ENCODE measurements at regions not wholly inside any gene's neighbourhood (a gene's known extent, or its start where the extent isn't known, plus 50 kb on each side); places are given as distances from the start of the nearest gene placed in this dataset.

DNA sequence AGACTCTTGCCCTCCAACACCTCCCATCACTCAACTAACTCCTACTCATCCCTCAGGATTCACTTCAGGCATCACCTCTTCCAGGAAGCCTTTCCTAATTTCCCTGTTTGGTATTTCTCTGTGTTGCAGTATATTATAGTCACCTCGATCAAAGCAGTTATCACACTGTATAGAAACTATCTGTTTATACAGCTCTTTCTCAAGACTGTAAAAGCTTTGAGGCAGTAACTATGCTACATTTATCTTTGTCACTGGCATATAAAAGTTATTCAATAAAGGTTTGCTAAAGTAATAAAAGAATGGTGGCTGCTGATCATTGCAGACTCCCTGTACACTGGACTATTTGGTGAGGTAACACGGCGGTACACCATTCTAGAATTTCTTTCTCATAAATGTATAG, 284.9 kb downstream of the PAX3 start:
- DNase-seq (no peak), ATAC-seq (no peak)
- Histone ChIP-seq H3K27me3 (peaks cover 0 to 34% (median 5%) of the 10 kb centered on the region in 9 donors), H3K4me1 (no peaks in the 10 kb centered on the region), H3K36me3 (no peaks in the 10 kb centered on the region), H3K4me3 (no peak overlapping the region), H3K27ac (no peak overlapping the region), H3K9me3 (no peaks in the 10 kb centered on the region)
- no peak for TF ChIP-seq POLR2A (IDR thresholded peaks at IDR 0.05)
- TF ChIP-seq, protein P1, sequence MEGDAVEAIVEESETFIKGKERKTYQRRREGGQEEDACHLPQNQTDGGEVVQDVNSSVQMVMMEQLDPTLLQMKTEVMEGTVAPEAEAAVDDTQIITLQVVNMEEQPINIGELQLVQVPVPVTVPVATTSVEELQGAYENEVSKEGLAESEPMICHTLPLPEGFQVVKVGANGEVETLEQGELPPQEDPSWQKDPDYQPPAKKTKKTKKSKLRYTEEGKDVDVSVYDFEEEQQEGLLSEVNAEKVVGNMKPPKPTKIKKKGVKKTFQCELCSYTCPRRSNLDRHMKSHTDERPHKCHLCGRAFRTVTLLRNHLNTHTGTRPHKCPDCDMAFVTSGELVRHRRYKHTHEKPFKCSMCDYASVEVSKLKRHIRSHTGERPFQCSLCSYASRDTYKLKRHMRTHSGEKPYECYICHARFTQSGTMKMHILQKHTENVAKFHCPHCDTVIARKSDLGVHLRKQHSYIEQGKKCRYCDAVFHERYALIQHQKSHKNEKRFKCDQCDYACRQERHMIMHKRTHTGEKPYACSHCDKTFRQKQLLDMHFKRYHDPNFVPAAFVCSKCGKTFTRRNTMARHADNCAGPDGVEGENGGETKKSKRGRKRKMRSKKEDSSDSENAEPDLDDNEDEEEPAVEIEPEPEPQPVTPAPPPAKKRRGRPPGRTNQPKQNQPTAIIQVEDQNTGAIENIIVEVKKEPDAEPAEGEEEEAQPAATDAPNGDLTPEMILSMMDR (IDR thresholded peaks at IDR 0.05) = no peak
- WGBS, 4 donors = 89 to 93% (median 92%) methylated on average over 3 of the region's 3 CpGs
- intact Hi-C loops (cut with DNase I) = no loop called here

DNA sequence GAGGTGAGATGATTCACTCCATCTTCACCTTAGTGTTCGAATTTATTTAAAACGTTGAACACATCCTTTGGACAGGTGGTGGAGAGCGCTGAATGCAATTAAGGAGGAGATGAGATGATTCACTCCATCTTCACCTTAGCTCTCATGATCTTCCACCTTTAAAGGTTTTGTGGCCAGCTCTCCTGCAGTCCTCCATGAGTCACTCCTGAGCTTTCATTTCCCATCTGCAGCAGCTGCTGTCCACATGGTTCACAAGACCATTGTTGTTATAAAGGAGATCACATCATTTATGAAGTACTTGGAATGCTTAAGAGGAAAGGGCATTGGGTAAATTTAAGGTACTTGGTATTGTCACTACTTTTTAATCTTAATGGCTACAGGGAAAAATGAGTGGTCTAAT, 298.5 kb downstream of the PAX3 start:
- ATAC-seq = no peak
- H3K4me1 ChIP-seq = no peaks in the 10 kb centered on the region
- 76 to 88% (median 81%) methylated on average over 3 of the region's 3 CpGs for whole genome bisulfite sequencing, 4 donors
- no peak overlapping the region for H3K4me3 ChIP-seq
- intact Hi-C loops (cut with DNase I) = no loop called here
- TF ChIP-seq POLR2A (IDR thresholded peaks at IDR 0.05) = no peak
- TF ChIP-seq, protein P1 (IDR thresholded peaks at IDR 0.05) = no peak
- no peak for DNase-seq
- H3K27ac ChIP-seq = no peak overlapping the region
- H3K36me3 ChIP-seq = no peaks in the 10 kb centered on the region
- peaks cover 0 to 18% (median 0%) of the 10 kb centered on the region in 9 donors for H3K27me3 ChIP-seq
- peaks cover 0 to 3% (median 0%) of the 10 kb centered on the region in 12 donors for H3K9me3 ChIP-seq

DNA sequence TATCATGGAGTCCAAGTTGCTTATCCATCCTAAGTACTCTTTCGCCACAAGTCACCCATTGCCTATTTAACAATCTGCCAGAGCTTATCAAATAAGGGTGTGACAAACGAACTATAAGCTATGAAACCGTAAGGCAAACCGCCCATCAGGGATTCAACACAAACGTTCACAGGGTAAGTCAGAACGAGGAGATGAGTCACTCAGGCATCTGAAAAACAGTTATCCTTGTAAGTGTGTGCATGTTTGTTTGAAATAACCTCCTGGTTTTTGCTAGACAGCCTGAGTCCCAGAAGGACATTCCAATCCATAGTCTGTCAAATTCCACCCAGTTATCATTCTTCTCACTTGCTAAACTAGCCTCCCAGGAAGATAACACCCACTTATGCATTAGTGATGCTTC, 299.1 kb downstream of the PAX3 start:
- intact Hi-C loops (cut with DNase I) = no loop called here
- no peak for DNase-seq
- peaks cover 0 to 18% (median 0%) of the 10 kb centered on the region in 9 donors for H3K27me3 ChIP-seq
- no peak overlapping the region for H3K27ac ChIP-seq
- no peaks in the 10 kb centered on the region for H3K36me3 ChIP-seq
- no peak for ATAC-seq
- 30 to 46% (median 44%) methylated on average over 6 of the region's 6 CpGs for WGBS, 4 donors
- H3K9me3 ChIP-seq = peaks cover 0 to 3% (median 0%) of the 10 kb centered on the region in 12 donors
- H3K4me1 ChIP-seq = no peaks in the 10 kb centered on the region
- H3K4me3 ChIP-seq = no peak overlapping the region
- TF ChIP-seq POLR2A (IDR thresholded peaks at IDR 0.05) = no peak
- TF ChIP-seq, protein P1 (IDR thresholded peaks at IDR 0.05) = no peak

DNA sequence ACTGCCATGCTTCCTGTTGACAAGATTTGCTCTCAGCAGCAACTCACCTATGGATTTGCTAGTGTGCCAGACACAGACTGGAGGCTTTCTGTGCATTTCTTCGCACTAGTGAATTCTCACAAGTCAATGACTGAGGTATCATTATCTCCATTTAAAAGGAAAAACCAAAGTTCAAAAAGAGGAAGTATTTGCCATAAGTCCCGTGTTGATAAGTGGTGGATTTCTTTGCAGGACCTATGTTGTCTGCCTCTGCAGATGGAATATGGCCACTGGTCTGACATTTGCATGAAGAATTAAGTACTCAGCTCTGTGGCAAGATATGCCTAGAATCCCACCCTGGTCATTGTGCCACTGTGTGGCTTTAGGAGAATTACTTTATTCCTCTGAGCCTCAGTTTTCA, 299.6 kb downstream of the PAX3 start:
- Histone ChIP-seq H3K9me3 (peaks cover 0 to 3% (median 0%) of the 10 kb centered on the region in 12 donors), H3K27ac (no peak overlapping the region), H3K4me3 (no peak overlapping the region), H3K4me1 (no peaks in the 10 kb centered on the region), H3K36me3 (no peaks in the 10 kb centered on the region), H3K27me3 (peaks cover 0 to 18% (median 0%) of the 10 kb centered on the region in 9 donors)
- DNase-seq = no peak
- WGBS, 4 donors = 51 to 67% (median 67%) methylated on average over 2 of the region's 2 CpGs
- intact Hi-C loops (cut with DNase I) = no loop called here
- ATAC-seq = no peak
- TF ChIP-seq, protein P1 (IDR thresholded peaks at IDR 0.05) = no peak
- no peak for TF ChIP-seq POLR2A (IDR thresholded peaks at IDR 0.05)
